ENCODE measurements at regions not wholly inside any gene's neighbourhood (a gene's known extent, or its start where the extent isn't known, plus 50 kb on each side); places are given as distances from the start of the nearest gene placed in this dataset.

DNA sequence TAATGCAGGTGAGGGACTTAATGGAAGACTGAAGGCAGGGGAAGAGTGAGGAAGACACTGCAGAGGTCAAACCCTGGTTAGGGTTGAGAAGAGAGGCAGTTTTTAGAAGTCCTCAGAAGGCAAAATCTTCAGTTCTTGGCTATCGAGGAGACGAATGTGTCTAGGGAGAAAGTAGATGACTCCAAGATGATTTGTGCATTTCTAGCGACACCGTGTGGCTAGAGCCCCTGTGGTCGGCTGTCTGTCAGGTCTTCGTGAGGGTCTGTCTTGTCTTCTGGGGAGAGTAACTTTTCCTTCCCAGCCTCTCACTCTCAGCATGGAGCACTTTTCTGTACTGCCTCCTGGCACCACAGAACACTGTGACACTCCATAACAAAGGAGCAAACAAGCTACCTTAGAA lies 458.1 kb downstream of the STIM2 start:
- Histone ChIP-seq H3K4me1 (ENCODE audit: insufficient read depth, low read length) (peaks cover 8% of the 10 kb centered on the region), H3K9ac (ENCODE audit: low read length) (no peak overlapping the region), H3K4me3 (ENCODE audit: low read depth in 1 of 2, low read length in 2 of 2) (no peak overlapping the region), H3K9me3 (ENCODE audit: low read length) (no peaks in the 10 kb centered on the region), H3K27ac (ENCODE audit: low read depth, low read length) (no peak overlapping the region), H3K36me3 (ENCODE audit: insufficient read depth, low read length) (no peaks in the 10 kb centered on the region), H3K27me3 (ENCODE audit: control insufficient read depth in 1 of 2, insufficient read depth in 2 of 2, low read length in 2 of 2) (no peaks in the 10 kb centered on the region)

DNA sequence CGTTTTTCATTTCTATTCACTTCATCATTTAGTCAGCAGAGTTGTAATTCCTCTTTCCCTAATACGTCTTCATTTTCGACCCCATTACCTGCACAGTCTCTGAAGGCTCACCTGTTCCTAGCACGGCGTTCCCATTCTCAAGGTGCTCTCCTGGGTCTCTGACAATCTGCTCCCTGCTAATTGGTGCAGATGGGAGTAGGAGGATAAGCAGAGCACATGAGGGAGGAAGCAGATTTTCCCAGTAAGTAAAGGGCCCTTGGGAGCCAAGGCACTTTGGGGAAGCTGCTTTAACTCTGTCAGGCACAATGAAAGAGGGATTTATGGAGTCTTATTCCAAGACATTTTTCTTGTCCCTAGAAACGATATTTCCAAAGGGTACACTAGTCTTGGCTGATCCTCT lies 466.4 kb downstream of the STIM2 start:
- no peak overlapping the region for H3K4me3 ChIP-seq (ENCODE audit: low read depth in 1 of 2, low read length in 2 of 2)
- no peaks in the 10 kb centered on the region for H3K36me3 ChIP-seq (ENCODE audit: insufficient read depth, low read length)
- H3K9ac ChIP-seq (ENCODE audit: low read length): no peak overlapping the region
- H3K27me3 ChIP-seq (ENCODE audit: control insufficient read depth in 1 of 2, insufficient read depth in 2 of 2, low read length in 2 of 2): no peaks in the 10 kb centered on the region
- H3K9me3 ChIP-seq (ENCODE audit: low read length): no peaks in the 10 kb centered on the region
- H3K4me1 ChIP-seq (ENCODE audit: insufficient read depth, low read length): no peaks in the 10 kb centered on the region
- no peak overlapping the region for H3K27ac ChIP-seq (ENCODE audit: low read depth, low read length)

DNA sequence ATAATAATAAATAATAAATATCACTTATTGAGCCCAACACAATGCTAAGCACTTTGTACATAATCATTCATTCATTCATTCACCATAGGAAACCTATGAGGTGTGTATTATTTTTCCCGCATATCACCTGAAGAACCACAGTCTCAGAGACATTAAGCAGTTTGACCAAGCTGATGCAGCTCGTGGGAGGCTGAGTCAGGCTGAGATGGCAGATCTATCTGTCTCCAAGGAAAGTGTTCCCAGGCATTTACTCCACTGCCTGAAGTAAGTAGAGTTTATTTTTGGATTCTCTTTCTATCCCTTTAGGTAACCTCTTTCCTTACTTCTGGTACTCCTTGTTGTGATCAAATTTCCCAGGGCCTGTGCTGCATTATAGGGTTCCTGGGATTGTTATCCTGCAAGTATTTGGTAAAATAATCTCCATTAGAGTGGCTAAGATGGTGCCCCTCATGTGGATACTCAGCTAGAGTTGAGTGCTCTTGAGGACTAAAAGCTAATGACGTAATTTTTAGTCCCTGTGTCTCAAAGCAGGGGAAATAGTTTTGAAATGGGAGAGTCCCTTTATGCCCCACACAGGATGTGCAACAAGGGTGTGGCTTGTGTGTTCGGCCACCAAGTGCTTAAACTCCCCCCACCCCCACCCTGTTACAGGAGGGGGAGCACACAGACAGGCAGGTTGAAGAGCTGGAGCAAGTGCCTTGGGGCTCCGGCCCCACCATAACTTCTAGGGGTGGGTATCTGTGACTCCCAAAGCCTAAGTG lies 467.0 kb downstream of the STIM2 start:
- H3K4me3 ChIP-seq (ENCODE audit: low read depth in 1 of 2, low read length in 2 of 2): no peak overlapping the region
- no peaks in the 10 kb centered on the region for H3K9me3 ChIP-seq (ENCODE audit: low read length)
- H3K27me3 ChIP-seq (ENCODE audit: control insufficient read depth in 1 of 2, insufficient read depth in 2 of 2, low read length in 2 of 2): no peaks in the 10 kb centered on the region
- H3K4me1 ChIP-seq (ENCODE audit: insufficient read depth, low read length): no peaks in the 10 kb centered on the region
- no peak overlapping the region for H3K9ac ChIP-seq (ENCODE audit: low read length)
- H3K27ac ChIP-seq (ENCODE audit: low read depth, low read length): no peak overlapping the region
- H3K36me3 ChIP-seq (ENCODE audit: insufficient read depth, low read length): no peaks in the 10 kb centered on the region

DNA sequence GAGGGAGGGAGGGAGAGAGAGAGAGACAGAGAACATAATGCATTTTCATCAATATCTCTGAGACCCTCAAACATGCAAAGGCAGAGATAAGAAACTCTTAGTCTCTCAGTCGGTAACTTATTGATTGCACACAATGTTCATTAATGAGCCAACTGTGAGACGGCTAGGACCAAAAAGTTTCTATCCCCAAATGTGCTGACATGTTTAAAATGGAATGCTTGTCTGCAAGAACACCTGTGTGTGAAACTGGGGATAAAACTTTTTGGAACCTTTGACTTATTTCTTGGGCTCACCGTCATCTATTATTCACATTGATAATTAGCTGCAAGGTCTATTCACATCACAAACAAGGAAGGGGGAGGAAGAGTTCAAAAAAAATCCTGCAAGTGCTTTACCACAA lies 477.9 kb downstream of the STIM2 start:
- H3K4me1 ChIP-seq (ENCODE audit: insufficient read depth, low read length): no peaks in the 10 kb centered on the region
- no peak overlapping the region for H3K9ac ChIP-seq (ENCODE audit: low read length)
- H3K4me3 ChIP-seq (ENCODE audit: low read depth in 1 of 2, low read length in 2 of 2): no peak overlapping the region
- H3K27ac ChIP-seq (ENCODE audit: low read depth, low read length): no peak overlapping the region
- no peaks in the 10 kb centered on the region for H3K9me3 ChIP-seq (ENCODE audit: low read length)
- H3K27me3 ChIP-seq (ENCODE audit: control insufficient read depth in 1 of 2, insufficient read depth in 2 of 2, low read length in 2 of 2): no peaks in the 10 kb centered on the region
- H3K36me3 ChIP-seq (ENCODE audit: insufficient read depth, low read length): no peaks in the 10 kb centered on the region

DNA sequence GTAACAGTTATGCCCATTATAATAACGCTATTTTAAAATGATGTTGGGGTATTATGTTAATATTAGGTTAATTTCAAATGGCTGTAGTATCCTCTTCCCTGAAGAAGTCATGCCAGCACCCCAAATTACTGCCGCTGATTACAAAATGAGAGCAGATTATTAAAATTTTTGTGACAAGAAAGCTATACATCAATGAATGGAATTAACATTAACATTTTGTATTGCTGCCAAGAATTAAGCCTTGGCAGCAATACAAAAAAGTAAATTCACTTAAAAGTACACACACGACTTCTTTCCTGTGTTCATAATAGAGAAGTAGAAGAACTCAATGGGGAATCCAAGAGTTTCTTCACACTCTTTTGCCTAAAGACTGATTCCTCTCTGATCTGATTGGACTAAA lies 482.8 kb downstream of the STIM2 start:
- Histone ChIP-seq H3K4me3 (ENCODE audit: low read depth in 1 of 2, low read length in 2 of 2) (no peak overlapping the region), H3K9me3 (ENCODE audit: low read length) (no peaks in the 10 kb centered on the region), H3K27ac (ENCODE audit: low read depth, low read length) (no peak overlapping the region), H3K9ac (ENCODE audit: low read length) (no peak overlapping the region), H3K36me3 (ENCODE audit: insufficient read depth, low read length) (no peaks in the 10 kb centered on the region), H3K27me3 (ENCODE audit: control insufficient read depth in 1 of 2, insufficient read depth in 2 of 2, low read length in 2 of 2) (no peaks in the 10 kb centered on the region), H3K4me1 (ENCODE audit: insufficient read depth, low read length) (no peaks in the 10 kb centered on the region)

DNA sequence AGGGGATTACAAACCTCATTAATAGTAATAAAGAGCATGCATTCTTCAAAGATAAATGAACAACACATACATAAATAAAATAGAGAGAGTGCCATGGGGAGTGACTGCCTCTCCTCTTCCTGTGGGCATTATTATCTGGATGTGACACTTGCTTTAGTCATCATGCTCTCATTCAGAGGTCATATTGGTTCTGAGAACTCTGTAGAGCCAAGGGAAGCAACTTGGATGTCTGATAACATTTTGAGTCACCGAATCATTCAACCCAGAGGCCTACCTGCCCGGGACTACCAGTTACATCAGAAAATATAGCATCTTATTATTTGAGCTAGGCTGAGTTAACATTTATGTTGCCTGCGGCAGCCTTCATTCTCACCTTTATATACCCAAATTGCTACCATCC lies 489.5 kb downstream of the STIM2 start:
- H3K4me3 ChIP-seq (ENCODE audit: low read depth in 1 of 2, low read length in 2 of 2): no peak overlapping the region
- no peak overlapping the region for H3K27ac ChIP-seq (ENCODE audit: low read depth, low read length)
- no peaks in the 10 kb centered on the region for H3K4me1 ChIP-seq (ENCODE audit: insufficient read depth, low read length)
- H3K9ac ChIP-seq (ENCODE audit: low read length): no peak overlapping the region
- H3K9me3 ChIP-seq (ENCODE audit: low read length): no peaks in the 10 kb centered on the region
- H3K36me3 ChIP-seq (ENCODE audit: insufficient read depth, low read length): no peaks in the 10 kb centered on the region
- H3K27me3 ChIP-seq (ENCODE audit: control insufficient read depth in 1 of 2, insufficient read depth in 2 of 2, low read length in 2 of 2): no peaks in the 10 kb centered on the region

DNA sequence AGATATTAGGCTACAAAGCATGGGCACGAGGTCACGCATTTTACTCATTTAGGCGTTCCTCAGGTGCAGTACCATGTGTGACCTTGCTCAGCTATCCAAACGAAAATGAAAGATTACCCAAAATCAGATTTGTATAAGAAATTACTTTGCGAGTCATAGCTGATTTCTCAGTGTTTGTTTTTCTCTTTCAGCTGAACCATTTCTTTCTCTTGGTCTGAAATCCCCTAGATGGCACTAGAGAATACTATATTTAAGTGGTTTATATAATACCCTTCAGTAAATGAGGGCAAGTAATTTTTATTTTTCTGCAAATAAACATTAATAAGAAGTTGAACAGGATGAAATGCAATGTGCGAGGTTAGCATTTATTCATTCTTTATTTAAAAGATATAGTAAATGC lies 496.6 kb downstream of the STIM2 start:
- H3K27ac ChIP-seq (ENCODE audit: low read depth, low read length): no peak overlapping the region
- H3K9ac ChIP-seq (ENCODE audit: low read length): no peak overlapping the region
- no peaks in the 10 kb centered on the region for H3K9me3 ChIP-seq (ENCODE audit: low read length)
- no peaks in the 10 kb centered on the region for H3K27me3 ChIP-seq (ENCODE audit: control insufficient read depth in 1 of 2, insufficient read depth in 2 of 2, low read length in 2 of 2)
- no peak overlapping the region for H3K4me3 ChIP-seq (ENCODE audit: low read depth in 1 of 2, low read length in 2 of 2)
- no peaks in the 10 kb centered on the region for H3K36me3 ChIP-seq (ENCODE audit: insufficient read depth, low read length)
- peaks cover 8% of the 10 kb centered on the region for H3K4me1 ChIP-seq (ENCODE audit: insufficient read depth, low read length)

DNA sequence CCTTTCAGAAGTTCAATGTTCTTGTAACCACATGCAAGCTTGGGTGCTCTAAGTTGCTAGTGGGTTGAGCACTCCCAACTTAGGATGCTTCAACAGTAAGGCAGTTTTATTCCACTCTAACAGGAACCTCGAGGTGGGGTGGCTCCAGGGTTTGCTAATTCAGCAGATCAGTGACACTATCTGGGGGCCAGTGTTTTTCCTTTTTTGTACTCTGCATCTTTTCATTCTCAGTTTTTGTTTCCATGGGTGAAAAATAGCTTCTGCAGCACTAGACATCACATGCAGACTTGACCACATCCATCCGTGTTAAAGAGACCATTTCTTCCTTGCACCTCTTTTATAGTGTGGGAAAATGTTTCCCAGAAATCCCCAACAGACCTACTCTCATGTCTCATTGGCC lies 497.6 kb downstream of the STIM2 start:
- Histone ChIP-seq H3K36me3 (ENCODE audit: insufficient read depth, low read length) (no peaks in the 10 kb centered on the region), H3K4me1 (ENCODE audit: insufficient read depth, low read length) (peaks cover 8% of the 10 kb centered on the region), H3K4me3 (ENCODE audit: low read depth in 1 of 2, low read length in 2 of 2) (no peak overlapping the region), H3K27me3 (ENCODE audit: control insufficient read depth in 1 of 2, insufficient read depth in 2 of 2, low read length in 2 of 2) (no peaks in the 10 kb centered on the region), H3K27ac (ENCODE audit: low read depth, low read length) (no peak overlapping the region), H3K9me3 (ENCODE audit: low read length) (no peaks in the 10 kb centered on the region), H3K9ac (ENCODE audit: low read length) (no peak overlapping the region)

DNA sequence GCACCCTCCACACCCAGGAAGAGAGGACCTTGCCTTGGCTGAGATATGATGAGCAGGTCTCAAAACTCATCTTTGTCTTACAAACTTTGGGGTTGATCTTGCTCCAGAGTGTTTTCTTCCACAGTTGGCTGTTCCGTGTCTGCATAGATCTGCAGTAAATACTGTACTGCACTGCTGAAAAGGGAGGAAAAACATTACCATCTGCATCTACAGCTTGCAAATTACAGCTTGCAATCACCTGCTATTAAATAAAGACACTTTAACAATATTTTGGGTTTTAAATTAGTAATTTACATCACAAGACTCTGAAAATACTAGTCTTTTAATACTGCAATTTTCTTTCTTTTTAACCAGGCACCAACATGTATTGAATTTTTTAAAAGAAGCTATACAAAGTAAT lies 499.5 kb downstream of the STIM2 start:
- no peaks in the 10 kb centered on the region for H3K27me3 ChIP-seq (ENCODE audit: control insufficient read depth in 1 of 2, insufficient read depth in 2 of 2, low read length in 2 of 2)
- no peak overlapping the region for H3K9ac ChIP-seq (ENCODE audit: low read length)
- no peak overlapping the region for H3K4me3 ChIP-seq (ENCODE audit: low read depth in 1 of 2, low read length in 2 of 2)
- no peak overlapping the region for H3K27ac ChIP-seq (ENCODE audit: low read depth, low read length)
- peaks cover 8% of the 10 kb centered on the region for H3K4me1 ChIP-seq (ENCODE audit: insufficient read depth, low read length)
- H3K9me3 ChIP-seq (ENCODE audit: low read length): no peaks in the 10 kb centered on the region
- no peaks in the 10 kb centered on the region for H3K36me3 ChIP-seq (ENCODE audit: insufficient read depth, low read length)

DNA sequence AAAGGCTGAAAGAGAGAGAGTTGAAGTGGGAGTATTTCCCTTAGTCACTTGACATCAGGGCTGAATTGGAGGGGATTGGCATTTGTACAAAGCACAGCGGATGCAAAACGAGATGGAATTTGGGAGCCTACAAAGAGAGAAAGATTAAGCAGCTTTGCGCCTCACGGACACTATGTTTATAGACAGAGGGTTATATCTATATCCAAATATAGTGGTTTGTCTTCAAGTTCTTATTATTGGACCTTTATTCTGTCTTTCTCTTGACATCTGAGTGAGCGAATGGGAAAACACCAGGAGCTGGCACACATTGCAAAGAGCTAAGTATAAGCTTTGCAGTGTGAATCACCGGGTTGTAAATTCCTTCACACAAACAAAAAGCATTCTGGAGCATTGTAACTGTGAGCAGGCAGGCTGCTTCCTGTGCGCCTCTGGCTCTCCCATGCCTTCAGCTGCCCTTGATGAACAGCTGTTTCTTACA lies 500.2 kb downstream of the STIM2 start:
- Histone ChIP-seq H3K4me3 (ENCODE audit: low read depth in 1 of 2, low read length in 2 of 2) (peak overlapping the region in 1 of 2 donors; percentile 22), H3K36me3 (ENCODE audit: insufficient read depth, low read length) (no peaks in the 10 kb centered on the region), H3K27ac (ENCODE audit: low read depth, low read length) (no peak overlapping the region), H3K9me3 (ENCODE audit: low read length) (no peaks in the 10 kb centered on the region), H3K9ac (ENCODE audit: low read length) (no peak overlapping the region), H3K4me1 (ENCODE audit: insufficient read depth, low read length) (peaks cover 8% of the 10 kb centered on the region), H3K27me3 (ENCODE audit: control insufficient read depth in 1 of 2, insufficient read depth in 2 of 2, low read length in 2 of 2) (no peaks in the 10 kb centered on the region)

DNA sequence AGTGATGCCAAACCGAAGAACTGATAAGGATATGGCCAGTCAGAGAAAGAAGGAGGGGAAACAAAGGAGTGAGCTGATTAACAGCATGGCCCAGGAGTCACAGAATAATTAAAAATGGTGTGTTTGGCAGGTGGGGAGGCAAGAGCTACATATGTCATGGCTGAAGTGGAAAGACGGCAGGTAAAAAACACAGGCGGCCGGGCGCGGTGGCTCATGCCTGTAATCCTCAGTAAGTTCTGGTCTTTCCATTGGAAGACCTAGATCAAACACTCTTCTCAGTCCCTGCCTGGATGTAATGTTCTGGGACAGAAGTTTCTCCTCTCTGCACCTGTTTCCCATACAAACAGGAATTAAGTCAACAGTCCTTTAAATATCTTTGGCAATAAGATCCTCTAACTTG lies 503.9 kb downstream of the STIM2 start:
- Histone ChIP-seq H3K9ac (ENCODE audit: low read length) (no peak overlapping the region), H3K9me3 (ENCODE audit: low read length) (no peaks in the 10 kb centered on the region), H3K4me3 (ENCODE audit: low read depth in 1 of 2, low read length in 2 of 2) (no peak overlapping the region), H3K27ac (ENCODE audit: low read depth, low read length) (no peak overlapping the region), H3K36me3 (ENCODE audit: insufficient read depth, low read length) (no peaks in the 10 kb centered on the region), H3K4me1 (ENCODE audit: insufficient read depth, low read length) (peaks cover 8% of the 10 kb centered on the region), H3K27me3 (ENCODE audit: control insufficient read depth in 1 of 2, insufficient read depth in 2 of 2, low read length in 2 of 2) (no peaks in the 10 kb centered on the region)

DNA sequence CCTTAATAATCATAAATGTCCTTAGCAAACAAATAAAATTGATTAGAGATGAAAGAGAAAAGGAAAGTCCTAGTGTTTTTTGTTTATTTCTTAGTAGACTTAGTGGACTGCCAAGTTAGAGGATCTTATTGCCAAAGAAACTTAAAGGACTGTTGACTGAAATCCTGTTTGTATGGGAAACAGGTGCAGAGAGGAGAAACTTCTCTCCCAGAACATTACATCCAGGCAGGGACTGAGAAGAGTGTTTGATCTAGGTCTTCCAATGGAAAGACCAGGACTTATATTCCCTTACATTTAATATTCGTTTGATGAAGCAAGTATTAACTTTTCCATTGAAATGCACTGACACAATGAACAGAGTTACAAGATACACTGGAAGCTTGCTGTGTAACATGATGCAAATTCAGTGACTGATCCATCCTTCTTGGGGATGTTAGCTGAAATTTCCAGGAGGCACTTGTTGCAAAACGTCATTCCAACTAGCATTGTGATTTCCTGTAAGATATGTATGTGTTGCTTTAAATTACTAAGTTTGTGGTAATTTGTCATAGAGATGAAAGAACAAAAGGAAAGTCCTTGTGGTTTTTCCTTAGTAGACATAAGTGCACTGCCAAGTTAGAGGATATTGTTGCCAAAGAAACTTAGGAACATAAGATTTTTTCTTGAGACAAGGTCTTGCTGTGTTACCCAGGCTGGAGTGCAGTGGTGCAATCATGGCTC lies 505.6 kb downstream of the STIM2 start:
- H3K27ac ChIP-seq (ENCODE audit: low read depth, low read length): no peak overlapping the region
- H3K4me3 ChIP-seq (ENCODE audit: low read depth in 1 of 2, low read length in 2 of 2): no peak overlapping the region
- H3K27me3 ChIP-seq (ENCODE audit: control insufficient read depth in 1 of 2, insufficient read depth in 2 of 2, low read length in 2 of 2): no peaks in the 10 kb centered on the region
- no peaks in the 10 kb centered on the region for H3K9me3 ChIP-seq (ENCODE audit: low read length)
- no peak overlapping the region for H3K9ac ChIP-seq (ENCODE audit: low read length)
- no peaks in the 10 kb centered on the region for H3K4me1 ChIP-seq (ENCODE audit: insufficient read depth, low read length)
- no peaks in the 10 kb centered on the region for H3K36me3 ChIP-seq (ENCODE audit: insufficient read depth, low read length)

Data from muscle layer of colon (tissue), 2 donors.